ENCODE measurements at regions not wholly inside any gene's neighbourhood (a gene's known extent, or its start where the extent isn't known, plus 50 kb on each side); places are given as distances from the start of the nearest gene placed in this dataset.

DNA sequence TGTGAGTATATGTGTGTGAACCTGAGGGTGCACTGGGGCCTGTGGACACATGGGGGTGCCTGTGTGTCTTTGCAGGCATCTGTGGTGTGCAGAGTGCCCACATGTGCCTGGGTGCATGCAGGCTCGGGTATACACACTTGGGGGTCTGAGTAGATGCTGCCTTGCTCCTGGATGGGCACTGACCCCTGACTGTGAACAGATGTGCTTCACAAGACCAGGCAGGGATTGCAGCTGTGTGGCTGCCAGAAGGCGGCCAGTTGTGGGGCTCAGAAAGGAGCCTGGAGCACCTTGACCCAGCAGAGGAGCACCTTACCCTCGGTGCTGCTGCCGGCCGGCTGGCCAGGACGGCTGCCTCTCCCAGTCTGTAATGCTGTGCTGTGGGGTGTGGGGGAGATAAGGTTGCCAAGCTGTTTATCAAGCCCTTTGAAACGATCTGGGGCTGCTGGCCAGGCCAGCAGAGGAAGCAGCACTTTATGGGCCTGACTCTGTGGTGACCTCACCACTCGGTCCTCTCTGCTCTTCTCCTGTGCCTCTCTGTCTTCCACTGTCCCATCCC is 55.5 kb upstream of the MRPS22 start:
- intact Hi-C loops (cut with DNase I) = no loop called here
- peak; percentile 58 for DNase-seq

DNA sequence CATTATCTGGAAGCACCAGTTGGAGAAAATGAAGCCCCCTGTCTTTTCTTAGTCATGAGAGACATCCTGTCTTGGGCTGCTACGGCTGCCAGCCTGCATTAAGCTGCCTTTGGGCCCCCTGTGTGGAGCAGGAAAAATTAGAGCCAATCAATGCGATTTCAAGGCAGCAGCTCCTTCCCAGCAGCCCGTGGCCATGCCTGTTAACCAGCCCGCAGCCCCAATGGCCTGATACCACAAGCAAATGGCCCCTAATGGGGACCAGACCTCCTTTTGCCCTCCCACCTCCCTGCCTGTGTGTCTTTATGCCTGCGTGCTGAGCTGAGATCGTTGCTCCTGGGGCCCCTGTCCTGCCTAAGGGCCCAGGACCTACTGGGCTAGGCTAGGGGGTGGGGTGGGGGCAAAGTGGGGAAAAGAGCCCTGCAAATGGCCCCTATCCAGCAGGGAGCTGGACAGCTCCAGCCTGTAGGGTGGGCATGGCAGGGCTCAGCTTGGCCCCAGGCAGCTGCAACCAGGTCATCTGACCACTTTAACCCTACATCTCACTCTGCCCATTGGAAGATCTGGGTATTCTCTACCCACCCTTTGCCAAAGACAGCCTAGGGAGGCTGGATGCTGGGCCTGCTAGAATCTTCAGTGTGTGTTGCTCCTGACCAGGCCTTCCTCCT is 53.8 kb upstream of the MRPS22 start:
- intact Hi-C loops (cut with DNase I) = no loop called here
- H3K27ac ChIP-seq = no peak overlapping the region
- H3K36me3 ChIP-seq = no peaks in the 10 kb centered on the region
- ATAC-seq = no peak
- TF ChIP-seq, protein P1, sequence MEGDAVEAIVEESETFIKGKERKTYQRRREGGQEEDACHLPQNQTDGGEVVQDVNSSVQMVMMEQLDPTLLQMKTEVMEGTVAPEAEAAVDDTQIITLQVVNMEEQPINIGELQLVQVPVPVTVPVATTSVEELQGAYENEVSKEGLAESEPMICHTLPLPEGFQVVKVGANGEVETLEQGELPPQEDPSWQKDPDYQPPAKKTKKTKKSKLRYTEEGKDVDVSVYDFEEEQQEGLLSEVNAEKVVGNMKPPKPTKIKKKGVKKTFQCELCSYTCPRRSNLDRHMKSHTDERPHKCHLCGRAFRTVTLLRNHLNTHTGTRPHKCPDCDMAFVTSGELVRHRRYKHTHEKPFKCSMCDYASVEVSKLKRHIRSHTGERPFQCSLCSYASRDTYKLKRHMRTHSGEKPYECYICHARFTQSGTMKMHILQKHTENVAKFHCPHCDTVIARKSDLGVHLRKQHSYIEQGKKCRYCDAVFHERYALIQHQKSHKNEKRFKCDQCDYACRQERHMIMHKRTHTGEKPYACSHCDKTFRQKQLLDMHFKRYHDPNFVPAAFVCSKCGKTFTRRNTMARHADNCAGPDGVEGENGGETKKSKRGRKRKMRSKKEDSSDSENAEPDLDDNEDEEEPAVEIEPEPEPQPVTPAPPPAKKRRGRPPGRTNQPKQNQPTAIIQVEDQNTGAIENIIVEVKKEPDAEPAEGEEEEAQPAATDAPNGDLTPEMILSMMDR (IDR thresholded peaks at IDR 0.05) = no peak
- no peaks in the 10 kb centered on the region for H3K4me1 ChIP-seq
- no peak overlapping the region for H3K4me3 ChIP-seq
- no peaks in the 10 kb centered on the region for H3K9me3 ChIP-seq
- peak; percentile 38 for DNase-seq
- H3K27me3 ChIP-seq = no peaks in the 10 kb centered on the region

More for the DNA sequence above, 55.5 kb upstream of the MRPS22 start:
- no peaks in the 10 kb centered on the region for H3K4me1 ChIP-seq
- H3K36me3 ChIP-seq = no peaks in the 10 kb centered on the region
- H3K27ac ChIP-seq = no peak overlapping the region
- H3K9me3 ChIP-seq = no peaks in the 10 kb centered on the region
- ATAC-seq = no peak
- H3K4me3 ChIP-seq = no peak overlapping the region
- no peaks in the 10 kb centered on the region for H3K27me3 ChIP-seq
- TF ChIP-seq, protein P1 (IDR thresholded peaks at IDR 0.05) = no peak

DNA sequence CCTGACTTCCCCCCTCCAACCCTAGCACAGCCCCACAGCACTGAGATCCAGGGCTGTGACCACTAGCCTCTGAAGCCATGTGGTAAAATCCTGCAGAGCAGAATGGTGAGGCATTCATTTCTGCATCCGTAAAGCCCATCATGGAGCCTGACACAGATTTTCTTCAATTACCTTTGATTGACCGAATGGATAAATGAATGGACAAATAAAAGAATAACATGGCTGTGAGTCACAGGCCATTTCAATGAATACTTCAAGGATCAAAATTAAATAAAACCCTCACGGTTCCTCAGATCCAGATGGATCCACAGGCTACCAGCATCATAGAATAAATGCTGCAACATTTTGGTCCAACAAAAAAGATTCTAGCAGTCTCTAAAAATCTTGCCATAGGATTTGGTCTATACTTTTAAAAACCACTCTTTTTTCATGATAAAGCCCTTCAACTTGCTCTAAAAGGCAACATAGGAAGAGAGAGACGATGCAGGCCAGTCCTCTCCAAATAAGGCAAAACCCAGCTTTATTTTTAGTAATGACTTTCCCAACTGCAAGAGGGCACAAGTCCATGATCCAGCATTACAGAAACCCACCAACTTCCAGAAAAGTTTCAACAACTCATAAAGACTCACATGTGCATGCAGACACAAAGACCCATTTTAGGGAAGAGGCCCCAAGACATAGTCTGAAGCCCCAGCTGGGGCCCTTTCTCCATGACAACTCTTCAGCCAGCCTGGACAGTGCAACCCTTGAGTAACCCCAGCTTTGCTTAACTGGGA is 52.4 kb upstream of the MRPS22 start:
- Histone ChIP-seq H3K4me1 (no peaks in the 10 kb centered on the region), H3K27me3 (no peaks in the 10 kb centered on the region), H3K4me3 (no peak overlapping the region), H3K27ac (no peak overlapping the region), H3K36me3 (no peaks in the 10 kb centered on the region), H3K9me3 (no peaks in the 10 kb centered on the region)
- TF ChIP-seq, protein P1 (IDR thresholded peaks at IDR 0.05) = no peak
- ATAC-seq = no peak
- DNase-seq = no peak
- intact Hi-C loops (cut with DNase I) = no loop called here

DNA sequence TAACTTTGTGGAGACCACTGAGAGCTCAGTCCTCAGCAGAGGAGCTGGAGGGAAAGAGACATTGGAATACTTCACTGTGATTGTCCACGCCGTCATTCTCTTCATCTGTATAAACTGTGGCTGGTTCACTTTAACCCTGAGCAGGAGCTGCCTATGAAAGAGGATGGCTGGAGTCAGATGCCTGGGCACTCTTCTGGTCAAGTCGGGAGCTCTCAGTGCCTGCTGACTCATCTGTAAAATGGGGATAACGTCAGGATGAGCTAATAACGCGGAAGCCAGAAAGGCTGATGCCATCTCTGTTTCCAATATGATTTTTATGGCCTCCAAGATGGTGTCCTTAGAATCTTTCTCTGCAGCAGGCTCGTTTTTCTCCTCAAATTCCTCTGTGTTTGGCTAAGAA is 51.6 kb upstream of the MRPS22 start:
- intact Hi-C loops (cut with DNase I) = no loop called here
- Histone ChIP-seq H3K36me3 (no peaks in the 10 kb centered on the region), H3K4me3 (no peak overlapping the region), H3K4me1 (no peaks in the 10 kb centered on the region), H3K9me3 (no peaks in the 10 kb centered on the region), H3K27ac (no peak overlapping the region), H3K27me3 (no peaks in the 10 kb centered on the region)
- no peak for DNase-seq
- no peak for ATAC-seq
- TF ChIP-seq, protein P1 (IDR thresholded peaks at IDR 0.05) = no peak

DNA sequence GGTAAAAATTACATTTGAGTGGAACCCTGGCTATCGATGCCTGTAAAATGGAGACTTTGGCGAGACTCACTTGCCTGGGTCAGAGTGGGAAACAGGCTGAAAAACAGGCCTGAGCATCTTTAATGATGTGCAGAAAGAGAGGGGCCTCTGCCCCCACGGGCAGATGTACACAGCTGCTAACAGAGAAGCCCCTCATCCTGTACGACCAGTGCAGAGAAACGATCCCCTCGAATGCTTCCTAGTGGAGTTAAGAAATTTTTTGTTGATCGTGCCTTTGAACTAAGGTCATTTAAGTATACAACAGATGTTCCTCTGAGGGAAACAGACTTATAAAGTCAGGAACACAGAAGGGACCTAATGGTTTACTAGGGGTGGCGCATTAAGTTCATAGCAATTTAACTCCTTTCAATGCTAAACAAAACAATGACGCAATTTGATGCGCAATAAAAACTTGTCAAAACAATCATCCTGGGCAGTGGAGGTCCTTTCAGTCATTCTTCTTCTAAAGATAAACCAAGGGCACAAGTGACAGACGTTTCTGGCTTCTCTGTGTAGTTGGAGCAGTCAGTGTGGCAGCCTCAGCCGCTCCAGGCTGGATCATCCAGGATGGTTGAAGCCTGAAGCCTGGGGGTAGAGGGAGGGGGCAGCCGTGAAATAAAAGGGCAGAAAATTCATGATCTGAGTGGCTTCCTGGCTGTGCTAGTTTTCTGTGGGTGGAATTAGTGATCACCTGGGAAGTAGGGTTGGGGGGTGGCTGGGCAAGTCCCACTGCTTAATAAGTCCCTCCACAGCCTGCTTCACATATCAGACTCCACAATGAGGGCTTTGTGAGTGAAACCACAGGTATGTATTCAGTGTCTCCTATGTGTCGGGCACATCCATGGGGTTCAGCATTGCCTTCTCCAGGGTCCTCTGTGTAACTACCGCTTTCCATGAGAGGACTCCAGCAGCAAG is 50.8 kb upstream of the MRPS22 start:
- Histone ChIP-seq H3K4me1 (no peaks in the 10 kb centered on the region), H3K27me3 (no peaks in the 10 kb centered on the region), H3K36me3 (no peaks in the 10 kb centered on the region), H3K4me3 (no peak overlapping the region), H3K9me3 (no peaks in the 10 kb centered on the region), H3K27ac (no peak overlapping the region)
- TF ChIP-seq, protein P1 (IDR thresholded peaks at IDR 0.05) = no peak
- DNase-seq (no peak), ATAC-seq (no peak)
- intact Hi-C loops (cut with DNase I) = no loop called here

All from upper lobe of right lung (tissue), 1 donor.